Eye (tissue), 1 donor: ENCODE measurements at regions not wholly inside any gene's neighbourhood (a gene's known extent, or its start where the extent isn't known, plus 50 kb on each side); places are given as distances from the start of the nearest gene placed in this dataset.

ENCODE experiments used
- DNase-seq: peaks from one replicate; pipeline ENCODE4 v3.0.0-alpha.2; 2015

GRCh38 chr9:16347886-16348285 lies 522.6 kb downstream of the BNC2 start:
- DNase-seq, result no peak

DNA sequence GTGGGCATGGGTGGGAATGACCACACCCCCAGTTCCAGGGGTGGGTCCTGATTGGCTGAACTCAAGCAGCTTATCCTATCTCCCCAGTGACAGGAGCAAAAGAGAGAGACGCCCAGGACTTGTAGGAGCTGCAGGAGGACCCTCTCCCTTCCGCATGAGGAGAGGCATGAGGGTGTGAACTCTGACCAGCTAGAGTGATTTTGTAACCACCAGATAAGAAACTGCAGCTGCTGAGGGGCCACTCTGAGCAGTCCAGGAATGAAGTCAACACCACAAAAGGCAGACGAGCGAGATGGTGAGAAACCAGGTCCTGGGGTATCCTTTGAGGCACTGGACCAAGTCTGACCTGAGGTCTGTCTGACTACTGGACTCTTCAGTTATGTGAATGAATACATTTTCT lies 521.9 kb downstream of the BNC2 start:
- DNase-seq, result no peak

- no peak for DNase-seq
These were observed 518.2 kb downstream of the BNC2 start for GRCh38 chr9:16352251-16352650.

DNA sequence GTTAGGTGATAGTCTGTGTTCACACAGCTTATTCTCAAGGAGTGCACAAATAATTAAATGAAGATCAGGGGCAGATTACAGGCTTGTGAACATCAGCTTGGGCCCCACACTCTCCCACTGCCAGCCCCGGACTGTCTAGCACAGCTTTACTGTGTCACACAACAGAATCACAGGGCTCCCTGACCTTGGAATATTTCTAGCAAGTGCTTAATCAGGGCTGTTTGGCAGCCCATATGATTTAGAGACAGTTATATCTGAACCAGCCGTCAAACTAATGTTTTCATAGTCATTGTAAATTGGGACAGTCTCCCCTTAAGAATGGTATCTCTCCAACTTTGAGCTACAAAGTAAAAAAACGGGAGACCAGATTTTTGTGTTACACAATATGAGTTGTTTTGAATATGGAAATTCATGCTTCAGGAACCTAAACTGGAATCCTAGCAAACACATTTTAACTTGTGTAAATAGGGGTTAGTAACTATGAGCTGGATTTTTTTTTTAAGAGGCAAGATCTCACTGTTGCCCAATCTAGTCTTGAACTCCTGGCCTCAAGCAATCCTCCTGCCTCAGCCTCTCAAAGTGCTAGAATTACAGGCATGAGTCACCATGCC lies 517.6 kb downstream of the BNC2 start:
- no peak for DNase-seq

GRCh38 chr9:16356196-16356765 lies 514.2 kb downstream of the BNC2 start:
- no peak for DNase-seq

DNA sequence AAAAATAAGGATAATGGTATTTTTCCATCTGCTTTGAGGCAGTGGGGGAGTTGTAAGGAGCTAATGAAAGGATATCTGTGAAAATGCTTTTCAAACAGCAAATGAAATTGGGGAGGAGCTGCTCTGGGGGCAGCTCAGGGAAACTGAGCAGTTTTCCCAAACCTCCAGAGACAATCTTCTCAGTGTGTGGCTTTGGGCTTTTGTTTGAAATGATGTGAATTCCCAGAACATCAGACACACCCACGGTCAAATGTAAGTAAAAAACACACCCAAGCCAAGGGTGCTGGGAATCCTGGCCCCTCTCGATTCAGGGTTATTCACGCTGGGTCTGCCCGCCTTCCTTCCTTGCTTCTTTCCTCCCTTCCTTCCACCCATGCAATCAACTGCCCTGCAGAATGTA lies 512.6 kb downstream of the BNC2 start:
- no peak for DNase-seq

DNA sequence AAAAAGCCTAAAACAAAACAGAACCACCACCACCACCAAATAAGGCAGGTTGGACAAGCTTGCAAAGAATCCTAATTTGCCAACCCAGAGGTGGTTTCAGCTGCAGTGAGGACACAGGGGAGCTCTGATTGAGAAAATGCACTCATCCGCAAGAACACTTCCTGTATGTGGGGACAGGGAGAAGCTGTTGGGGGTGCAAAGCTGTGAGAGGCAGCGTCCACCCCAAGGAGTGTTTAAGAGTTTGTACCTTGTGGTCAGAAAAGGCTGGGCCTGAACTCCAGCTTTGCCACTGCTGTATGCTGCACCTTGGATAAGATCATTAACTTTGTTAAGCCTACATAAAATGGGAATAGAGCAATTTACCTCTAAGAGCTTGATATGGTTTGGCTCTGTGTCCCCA lies 511.7 kb downstream of the BNC2 start:
- DNase-seq, result no peak
